ENCODE measurements at regions not wholly inside any gene's neighbourhood (a gene's known extent, or its start where the extent isn't known, plus 50 kb on each side); places are given as distances from the start of the nearest gene placed in this dataset.

GRCh38 chr15:93239591-93239990, 150.6 kb upstream of the RGMA start:
- no peak for TF ChIP-seq ZFP30 (CRISPR knock-in tag; IDR thresholded peaks at IDR 0.05)
- no peak for ATAC-seq

GRCh38 chr15:93238641-93239040, 149.6 kb upstream of the RGMA start:
- ATAC-seq: no peak
- TF ChIP-seq ESRRG (CRISPR knock-in tag; IDR thresholded peaks at IDR 0.05): no peak
- TF ChIP-seq OSR1 (CRISPR knock-in tag; IDR thresholded peaks at IDR 0.05): no peak
- no peak for TF ChIP-seq RARB (CRISPR knock-in tag; IDR thresholded peaks at IDR 0.05)
- TF ChIP-seq GLIS3 (CRISPR knock-in tag; IDR thresholded peaks at IDR 0.05): no peak
- no peak for TF ChIP-seq CREB5 (CRISPR knock-in tag; IDR thresholded peaks at IDR 0.05; ENCODE audit: low read depth)
- TF ChIP-seq ISL1 (CRISPR knock-in tag; IDR thresholded peaks at IDR 0.05): no peak
- TF ChIP-seq TSHZ2 (CRISPR knock-in tag; IDR thresholded peaks at IDR 0.05): no peak
- TF ChIP-seq TCF4 (CRISPR knock-in tag; IDR thresholded peaks at IDR 0.05; ENCODE audit: borderline replicate concordance): no peak
- no peak for TF ChIP-seq POU6F1 (CRISPR knock-in tag; IDR thresholded peaks at IDR 0.05; ENCODE audit: borderline replicate concordance, low read depth)

GRCh38 chr15:93235926-93236780, 147.1 kb upstream of the RGMA start:
- ATAC-seq: no peak
- TF ChIP-seq RARB (CRISPR knock-in tag; IDR thresholded peaks at IDR 0.05) (no peak), CREB5 (CRISPR knock-in tag; IDR thresholded peaks at IDR 0.05; ENCODE audit: low read depth) (no peak), CSRNP3 (CRISPR knock-in tag; IDR thresholded peaks at IDR 0.05) (no peak), ISL1 (CRISPR knock-in tag; IDR thresholded peaks at IDR 0.05) (no peak), ZNF70 (CRISPR knock-in tag; IDR thresholded peaks at IDR 0.05) (no peak), GLIS3 (CRISPR knock-in tag; IDR thresholded peaks at IDR 0.05) (no peak), ZNF565 (CRISPR knock-in tag; conservative IDR thresholded peaks at IDR 0.05; ENCODE audit: low read depth) (no peak), TCF4 (CRISPR knock-in tag; IDR thresholded peaks at IDR 0.05; ENCODE audit: borderline replicate concordance) (no peak), CSDC2 (CRISPR knock-in tag; IDR thresholded peaks at IDR 0.05) (no peak), PPARA (CRISPR knock-in tag; IDR thresholded peaks at IDR 0.05; ENCODE audit: borderline replicate concordance) (no peak), ARNTL (CRISPR knock-in tag; IDR thresholded peaks at IDR 0.05; ENCODE audit: borderline replicate concordance, low read depth) (no peak)

- no peak for ATAC-seq
- no peak for TF ChIP-seq ISL1 (CRISPR knock-in tag; IDR thresholded peaks at IDR 0.05)
- no peak for TF ChIP-seq PPARA (CRISPR knock-in tag; IDR thresholded peaks at IDR 0.05; ENCODE audit: borderline replicate concordance)
- no peak for TF ChIP-seq OSR1 (CRISPR knock-in tag; IDR thresholded peaks at IDR 0.05)
- TF ChIP-seq CSRNP3 (CRISPR knock-in tag; IDR thresholded peaks at IDR 0.05): no peak
- TF ChIP-seq ZFP30 (CRISPR knock-in tag; IDR thresholded peaks at IDR 0.05): no peak
- no peak for TF ChIP-seq CREB5 (CRISPR knock-in tag; IDR thresholded peaks at IDR 0.05; ENCODE audit: low read depth)
- TF ChIP-seq RARB (CRISPR knock-in tag; IDR thresholded peaks at IDR 0.05): no peak
- TF ChIP-seq ZC3H10 (CRISPR knock-in tag; IDR thresholded peaks at IDR 0.05): no peak
- TF ChIP-seq ZNF565 (CRISPR knock-in tag; conservative IDR thresholded peaks at IDR 0.05; ENCODE audit: low read depth): no peak
- TF ChIP-seq CSDC2 (CRISPR knock-in tag; IDR thresholded peaks at IDR 0.05): no peak
- no peak for TF ChIP-seq ARNTL (CRISPR knock-in tag; IDR thresholded peaks at IDR 0.05; ENCODE audit: borderline replicate concordance, low read depth)
- TF ChIP-seq ZFP3 (CRISPR knock-in tag; IDR thresholded peaks at IDR 0.05): no peak
- TF ChIP-seq TCF4 (CRISPR knock-in tag; IDR thresholded peaks at IDR 0.05; ENCODE audit: borderline replicate concordance): no peak
- TF ChIP-seq SNAI2 (CRISPR knock-in tag; IDR thresholded peaks at IDR 0.05): no peak
- TF ChIP-seq BACH2 (CRISPR knock-in tag; IDR thresholded peaks at IDR 0.05; ENCODE audit: borderline replicate concordance): no peak
Measured at GRCh38 chr15:93235269-93235668, 146.3 kb upstream of the RGMA start.
